Type B pancreatic cell (in vitro differentiated cells): ENCODE measurements at regions not wholly inside any gene's neighbourhood (a gene's known extent, or its start where the extent isn't known, plus 50 kb on each side); places are given as distances from the start of the nearest gene placed in this dataset.

Experiments
- DNase-seq: peaks from one replicate; pipeline ENCODE4 v3.0.0; 2021; ENCODE audit warnings: mixed read lengths; ENCODE audit not compliant: unreplicated experiment; ENCODE audit errors: extremely low spot score
- H3K27ac Mint-ChIP-seq: 2 replicates; pipeline ENCODE4 v1.8.0; 2021; ENCODE audit warnings: mild to moderate bottlenecking, mixed read lengths
- H3K27me3 Mint-ChIP-seq: 2 replicates; pipeline ENCODE4 v1.8.0; 2021; ENCODE audit warnings: mixed read lengths
- H3K36me3 Mint-ChIP-seq: 2 replicates; pipeline ENCODE4 v1.8.0; 2021; ENCODE audit warnings: mixed read lengths
- H3K4me1 Mint-ChIP-seq: one replicate; pipeline ENCODE4 v1.8.0; 2021; ENCODE audit warnings: mixed read lengths; ENCODE audit not compliant: unreplicated experiment
- H3K4me3 Mint-ChIP-seq: 2 replicates; pipeline ENCODE4 v1.8.0; 2021; ENCODE audit warnings: mild to moderate bottlenecking, mixed read lengths
- H3K9me3 Mint-ChIP-seq: 2 replicates; pipeline ENCODE4 v1.8.0; 2021; ENCODE audit warnings: mixed read lengths
- CTCF ChIP-seq: fragments of 200-600 bp; sonication (generic); conservative IDR thresholded peaks from 2 replicates; pipeline ENCODE4 v1.5.0; 2021; ENCODE audit warnings: antibody characterized with exemption, mild to moderate bottlenecking

DNA sequence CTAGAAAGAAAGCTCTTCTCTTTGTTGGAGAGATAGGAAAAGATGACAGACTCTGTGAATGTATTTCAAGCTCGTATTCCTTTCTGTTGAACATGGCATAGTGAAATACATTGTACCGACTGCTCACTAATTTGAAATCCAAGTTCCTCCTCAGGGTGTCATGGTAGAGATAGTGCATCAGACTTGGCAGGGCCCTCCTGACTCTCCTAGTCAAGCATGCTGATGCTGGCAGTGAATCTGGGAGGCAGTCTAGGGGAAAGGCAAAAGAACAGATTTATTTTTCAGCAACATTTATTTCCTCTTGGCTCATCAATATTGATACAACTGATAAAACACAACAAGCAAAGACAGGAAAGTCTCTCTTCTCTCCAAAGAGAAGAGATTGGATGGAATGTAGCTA is 356.3 kb upstream of the IRAK1BP1 start:
- no peaks in the 10 kb centered on the region for H3K36me3 Mint-ChIP-seq
- H3K27me3 Mint-ChIP-seq = peaks cover 7% of the 10 kb centered on the region
- no peak for TF ChIP-seq CTCF
- no peaks in the 10 kb centered on the region for H3K9me3 Mint-ChIP-seq
- no peak for DNase-seq
- no peaks in the 10 kb centered on the region for H3K4me1 Mint-ChIP-seq
- H3K4me3 Mint-ChIP-seq = no peak overlapping the region
- no peak overlapping the region for H3K27ac Mint-ChIP-seq

GRCh38 chr6:78513856-78514255 is 353.5 kb upstream of the IRAK1BP1 start:
- H3K9me3 Mint-ChIP-seq = no peaks in the 10 kb centered on the region
- H3K36me3 Mint-ChIP-seq = no peaks in the 10 kb centered on the region
- no peak overlapping the region for H3K4me3 Mint-ChIP-seq
- no peaks in the 10 kb centered on the region for H3K4me1 Mint-ChIP-seq
- peaks cover 11% of the 10 kb centered on the region for H3K27me3 Mint-ChIP-seq
- TF ChIP-seq CTCF = no peak
- H3K27ac Mint-ChIP-seq = no peak overlapping the region
- no peak for DNase-seq

GRCh38 chr6:78515271-78515670 is 352.1 kb upstream of the IRAK1BP1 start:
- DNase-seq = no peak
- H3K36me3 Mint-ChIP-seq = no peaks in the 10 kb centered on the region
- no peak overlapping the region for H3K4me3 Mint-ChIP-seq
- no peaks in the 10 kb centered on the region for H3K4me1 Mint-ChIP-seq
- no peaks in the 10 kb centered on the region for H3K9me3 Mint-ChIP-seq
- no peak for TF ChIP-seq CTCF
- H3K27me3 Mint-ChIP-seq = peaks cover 14% of the 10 kb centered on the region
- H3K27ac Mint-ChIP-seq = no peak overlapping the region

DNA sequence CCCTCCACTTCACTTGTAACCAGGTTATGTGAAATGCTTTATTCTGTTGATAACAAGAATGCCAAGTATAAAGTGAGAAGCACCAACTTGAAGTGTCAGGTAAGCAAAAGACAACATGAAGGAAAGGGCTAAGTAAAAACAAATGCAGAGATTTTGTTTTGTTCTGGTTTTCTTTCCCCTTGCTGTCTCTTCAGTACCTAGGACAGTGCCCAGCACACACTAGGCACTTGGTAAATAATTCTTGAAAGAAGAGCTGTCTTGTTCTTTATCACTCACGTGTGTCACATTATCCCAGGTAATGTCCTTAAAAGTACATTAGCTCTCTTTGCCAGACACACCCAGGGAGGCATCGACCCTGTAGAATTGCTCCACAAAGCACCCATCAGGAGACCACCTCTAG is 350.0 kb upstream of the IRAK1BP1 start:
- no peak overlapping the region for H3K4me3 Mint-ChIP-seq
- no peaks in the 10 kb centered on the region for H3K4me1 Mint-ChIP-seq
- TF ChIP-seq CTCF = no peak
- H3K27ac Mint-ChIP-seq = no peak overlapping the region
- DNase-seq = no peak
- H3K9me3 Mint-ChIP-seq = no peaks in the 10 kb centered on the region
- peaks cover 11% of the 10 kb centered on the region for H3K27me3 Mint-ChIP-seq
- H3K36me3 Mint-ChIP-seq = no peaks in the 10 kb centered on the region

GRCh38 chr6:78523622-78524021 is 343.7 kb upstream of the IRAK1BP1 start:
- H3K9me3 Mint-ChIP-seq = no peaks in the 10 kb centered on the region
- H3K4me1 Mint-ChIP-seq = no peaks in the 10 kb centered on the region
- no peak for DNase-seq
- H3K27me3 Mint-ChIP-seq = peaks cover 9% of the 10 kb centered on the region
- no peak overlapping the region for H3K4me3 Mint-ChIP-seq
- H3K27ac Mint-ChIP-seq = no peak overlapping the region
- TF ChIP-seq CTCF = no peak
- H3K36me3 Mint-ChIP-seq = no peaks in the 10 kb centered on the region

DNA sequence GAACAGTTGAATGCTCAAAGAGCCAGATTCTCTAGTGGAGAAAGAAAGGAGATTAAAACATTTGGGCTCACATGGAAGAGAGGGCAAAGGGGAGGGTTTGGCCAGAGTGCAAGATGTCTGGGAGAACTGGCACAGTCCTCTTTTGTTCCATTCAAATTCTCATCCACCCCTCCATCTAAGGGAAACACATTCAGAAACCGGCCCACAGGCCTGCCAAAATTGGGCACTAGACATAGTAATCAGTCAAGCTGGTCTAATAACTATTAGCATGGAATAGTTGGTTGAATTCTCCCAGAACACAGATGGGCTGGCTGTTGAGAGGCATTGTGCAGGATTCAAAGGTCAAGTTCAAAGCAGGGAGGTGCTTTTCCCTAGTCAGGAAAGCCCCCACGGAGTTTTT is 341.4 kb upstream of the IRAK1BP1 start:
- TF ChIP-seq CTCF = no peak
- Mint-ChIP-seq H3K4me1 (no peaks in the 10 kb centered on the region), H3K27ac (no peak overlapping the region), H3K27me3 (no peaks in the 10 kb centered on the region), H3K36me3 (no peaks in the 10 kb centered on the region), H3K9me3 (no peaks in the 10 kb centered on the region), H3K4me3 (no peak overlapping the region)
- DNase-seq = no peak
